ENCODE measurements at regions not wholly inside any gene's neighbourhood (a gene's known extent, or its start where the extent isn't known, plus 50 kb on each side); places are given as distances from the start of the nearest gene placed in this dataset.
"Not testable (repeated sequence)": the region's sequence is repeated elsewhere in the genome, so short reads cannot be mapped to it uniquely, and the experiment has no call there.

- DNase-seq (ENCODE audit: low spot score): no peak
These were observed 255.3 kb upstream of the GJE1 start for GRCh38 chr6:141877275-141877983.

- no peak for DNase-seq (ENCODE audit: low spot score)
These were observed 257.7 kb upstream of the GJE1 start for GRCh38 chr6:141874930-141875602.

- DNase-seq (ENCODE audit: low spot score): not testable (repeated sequence)
These were observed 263.2 kb upstream of the GJE1 start for GRCh38 chr6:141869509-141869908.

- no peak for DNase-seq (ENCODE audit: low spot score)
These were observed 265.0 kb upstream of the GJE1 start for GRCh38 chr6:141867767-141868166.

GRCh38 chr6:141866731-141867497 is 265.8 kb upstream of the GJE1 start:
- no peak for DNase-seq (ENCODE audit: low spot score)

- no peak for DNase-seq (ENCODE audit: low spot score)
These were observed 281.7 kb upstream of the GJE1 start for GRCh38 chr6:141851063-141851462.

- no peak for DNase-seq (ENCODE audit: low spot score)
These were observed 284.5 kb upstream of the GJE1 start for GRCh38 chr6:141848029-141848890.

GRCh38 chr6:141846639-141847038 is 286.1 kb upstream of the GJE1 start:
- DNase-seq (ENCODE audit: low spot score): no peak

GRCh38 chr6:141843178-141843834 is 289.4 kb upstream of the GJE1 start:
- DNase-seq (ENCODE audit: low spot score): no peak

GRCh38 chr6:141833001-141833655 is 299.6 kb upstream of the GJE1 start:
- no peak for DNase-seq (ENCODE audit: low spot score)

- DNase-seq (ENCODE audit: low spot score): no peak
These were observed 302.2 kb upstream of the GJE1 start for GRCh38 chr6:141830530-141830929.

GRCh38 chr6:141829566-141830360 is 303.0 kb upstream of the GJE1 start:
- DNase-seq (ENCODE audit: low spot score): no peak

GRCh38 chr6:141824350-141824749 is 308.4 kb upstream of the GJE1 start:
- no peak for DNase-seq (ENCODE audit: low spot score)

GRCh38 chr6:141815039-141815438 is 317.7 kb upstream of the GJE1 start:
- DNase-seq (ENCODE audit: low spot score): not testable (repeated sequence)

GRCh38 chr6:141809901-141810300 is 322.8 kb upstream of the GJE1 start:
- no peak for DNase-seq (ENCODE audit: low spot score)

GRCh38 chr6:141808662-141809061 is 324.1 kb upstream of the GJE1 start:
- no peak for DNase-seq (ENCODE audit: low spot score)

- not testable (repeated sequence) for DNase-seq (ENCODE audit: low spot score)
These were observed 331.8 kb upstream of the GJE1 start for GRCh38 chr6:141800973-141801372.

GRCh38 chr6:141790921-141791320 is 341.8 kb upstream of the GJE1 start:
- no peak for DNase-seq (ENCODE audit: low spot score)

GRCh38 chr6:141788096-141788495 is 344.6 kb upstream of the GJE1 start:
- DNase-seq (ENCODE audit: low spot score): no peak

GRCh38 chr6:141783585-141783984 is 349.1 kb upstream of the GJE1 start:
- DNase-seq (ENCODE audit: low spot score): no peak

Data from hematopoietic multipotent progenitor cell treated with erythropoietin and hydrocortisone succinate and interleukin-3 and kit ligand, for 17 days (in vitro differentiated cells).